Renal pelvis (tissue), 1 donor: ENCODE measurements at regions not wholly inside any gene's neighbourhood (a gene's known extent, or its start where the extent isn't known, plus 50 kb on each side); places are given as distances from the start of the nearest gene placed in this dataset.
"Not testable (repeated sequence)": the region's sequence is repeated elsewhere in the genome, so short reads cannot be mapped to it uniquely, and the experiment has no call there.

Experiments
- DNase-seq: peaks from one replicate; pipeline ENCODE4 v3.0.0-alpha.2; 2013

DNA sequence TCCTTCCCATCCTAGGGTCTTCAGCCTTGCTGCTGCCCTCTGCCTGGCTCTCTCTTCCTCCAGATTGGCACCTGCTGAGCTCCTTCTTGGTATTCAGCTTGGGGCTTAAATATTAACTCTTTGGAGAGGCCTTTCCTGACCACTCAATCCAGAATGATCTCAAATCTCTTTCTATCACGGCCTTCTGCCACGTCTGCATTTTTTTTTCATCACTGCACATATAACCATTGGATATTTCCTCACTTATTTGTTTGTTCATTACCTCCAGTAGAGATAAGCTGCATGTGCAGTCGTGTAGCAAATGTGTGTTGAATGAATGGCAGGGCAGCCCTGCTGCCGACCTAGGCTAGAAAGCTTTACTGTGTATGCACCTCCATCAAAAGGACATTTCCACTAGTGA lies 51.6 kb upstream of the MPP7 start:
- no peak for DNase-seq

DNA sequence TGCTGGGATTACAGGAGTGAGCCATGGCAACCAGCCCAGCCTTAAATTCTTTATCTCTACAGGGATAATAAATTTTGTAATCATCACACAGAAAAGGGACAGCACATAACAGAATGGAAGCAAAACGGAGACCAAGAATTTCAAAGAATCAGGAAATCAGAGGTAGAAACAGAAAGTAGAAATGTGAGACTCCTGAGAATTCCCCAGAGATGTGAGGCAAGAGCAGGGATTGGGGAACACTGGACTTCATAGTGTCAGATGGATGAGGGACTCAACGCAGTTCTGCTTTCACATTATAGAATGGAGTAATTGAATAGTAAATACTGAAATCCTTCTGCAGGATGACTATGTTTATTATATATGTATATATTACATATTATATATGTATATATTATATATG lies 52.5 kb upstream of the MPP7 start:
- no peak for DNase-seq

DNA sequence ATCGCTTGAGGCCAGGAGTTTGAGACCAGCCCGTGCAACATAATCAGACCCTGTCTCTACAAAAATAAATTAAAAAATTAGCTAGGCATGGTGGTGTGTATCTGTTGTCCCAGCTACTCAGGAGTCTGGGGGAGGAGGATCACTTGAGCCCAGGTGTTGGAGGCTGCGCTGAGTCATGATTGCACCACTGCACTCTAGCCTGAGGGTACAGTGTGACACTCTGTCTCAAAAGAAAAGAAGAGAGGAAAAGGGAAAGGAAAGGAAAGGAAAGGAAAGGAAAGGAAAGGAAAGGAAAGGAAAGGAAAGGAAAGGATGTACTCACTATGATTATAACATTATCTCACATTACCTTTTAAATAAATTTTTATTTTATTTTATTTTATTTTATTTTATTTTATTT lies 56.5 kb upstream of the MPP7 start:
- DNase-seq = no peak

DNA sequence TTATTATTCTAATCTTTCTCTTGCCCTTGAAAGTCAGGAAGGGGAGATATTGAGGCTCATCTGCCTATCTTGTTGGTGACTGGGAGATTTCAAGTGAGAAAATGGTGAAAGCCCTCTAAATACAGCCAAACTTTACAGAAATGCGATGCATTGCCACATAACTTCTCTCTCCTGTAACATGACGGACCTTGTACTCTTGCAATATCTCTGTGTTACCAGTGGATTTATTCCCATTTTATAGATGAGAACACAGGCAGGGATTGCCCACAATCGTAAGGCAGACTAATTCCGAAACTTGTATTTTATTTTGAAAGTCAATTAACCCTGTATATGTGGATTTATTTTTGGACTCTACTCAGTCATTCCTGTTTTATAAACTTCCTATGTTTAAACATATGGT lies 57.3 kb upstream of the MPP7 start:
- DNase-seq = no peak

DNA sequence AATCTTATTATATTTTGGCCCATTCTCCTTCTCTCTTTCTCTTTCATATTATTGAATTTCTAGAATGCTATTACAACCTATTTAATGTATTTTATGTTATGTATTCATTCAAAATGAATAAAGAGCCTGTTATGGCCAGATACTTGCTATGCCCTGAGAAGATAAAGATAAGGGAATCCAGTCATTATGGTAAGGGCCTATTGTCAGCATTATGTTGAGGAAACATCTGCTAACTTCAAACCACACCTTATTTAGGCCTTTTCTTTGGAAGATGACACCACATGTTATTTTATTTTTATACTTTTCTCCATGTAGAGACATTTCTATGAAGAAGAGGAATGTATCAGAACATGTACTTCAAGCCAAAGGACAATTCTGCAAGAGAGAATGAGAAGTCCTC lies 60.5 kb upstream of the MPP7 start:
- no peak for DNase-seq

DNA sequence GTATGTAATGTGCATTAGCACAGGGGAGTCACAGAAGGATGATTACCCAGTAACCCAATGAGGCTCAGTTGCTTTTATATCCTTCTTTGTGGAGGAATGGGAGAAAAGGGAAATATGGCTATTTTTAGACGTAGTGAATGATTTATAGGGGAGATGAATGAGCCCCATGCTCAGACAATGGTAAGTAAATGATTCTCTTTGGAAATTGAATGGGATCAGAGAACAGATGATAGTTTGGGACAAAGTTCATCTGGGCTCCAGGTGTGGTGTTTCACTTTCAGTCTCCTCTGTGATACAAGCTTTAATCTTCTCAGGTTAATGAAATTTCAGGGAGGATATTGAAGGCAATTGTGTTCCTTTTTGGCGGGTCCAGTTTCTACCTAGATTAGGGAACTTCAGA lies 63.0 kb upstream of the MPP7 start:
- DNase-seq = no peak

DNA sequence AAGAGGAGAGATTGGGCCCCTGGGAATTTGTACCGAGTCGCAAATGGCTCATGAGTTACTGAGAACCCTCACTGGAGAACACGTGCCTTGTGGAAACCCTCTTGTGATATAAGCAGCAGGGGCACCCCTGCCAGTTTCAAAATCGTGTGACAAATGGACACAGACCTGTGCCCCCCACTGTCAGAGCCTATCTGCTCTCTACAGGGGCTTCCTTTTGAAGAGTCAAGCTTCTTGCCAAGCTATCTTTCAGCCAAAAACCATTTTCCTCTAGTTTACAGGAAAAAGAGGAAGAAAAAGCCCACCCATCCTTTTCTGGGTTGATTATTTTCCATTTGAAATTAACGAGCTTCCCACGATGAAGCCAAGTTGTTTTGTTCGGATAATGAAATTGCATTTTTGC lies 64.1 kb upstream of the MPP7 start:
- no peak for DNase-seq

DNA sequence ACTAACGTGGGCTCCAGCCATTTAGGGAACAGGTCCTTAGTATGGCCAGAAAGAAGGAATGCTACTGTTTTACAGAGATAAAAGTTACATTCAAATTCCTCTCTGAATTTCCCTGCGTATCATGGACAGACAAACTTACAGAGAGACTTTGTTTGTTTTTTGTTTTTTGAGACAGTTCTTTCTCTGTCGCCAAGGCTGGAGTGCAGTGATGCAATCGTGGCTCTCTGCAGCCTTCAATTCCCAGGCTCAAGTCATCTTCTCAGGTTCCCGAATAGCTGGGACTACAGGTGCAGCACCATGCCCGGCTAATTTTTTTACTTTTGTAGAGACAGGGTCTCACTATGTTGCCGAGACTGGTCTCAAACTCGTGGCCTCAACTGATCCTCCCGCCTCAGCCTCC lies 64.5 kb upstream of the MPP7 start:
- no peak for DNase-seq

DNA sequence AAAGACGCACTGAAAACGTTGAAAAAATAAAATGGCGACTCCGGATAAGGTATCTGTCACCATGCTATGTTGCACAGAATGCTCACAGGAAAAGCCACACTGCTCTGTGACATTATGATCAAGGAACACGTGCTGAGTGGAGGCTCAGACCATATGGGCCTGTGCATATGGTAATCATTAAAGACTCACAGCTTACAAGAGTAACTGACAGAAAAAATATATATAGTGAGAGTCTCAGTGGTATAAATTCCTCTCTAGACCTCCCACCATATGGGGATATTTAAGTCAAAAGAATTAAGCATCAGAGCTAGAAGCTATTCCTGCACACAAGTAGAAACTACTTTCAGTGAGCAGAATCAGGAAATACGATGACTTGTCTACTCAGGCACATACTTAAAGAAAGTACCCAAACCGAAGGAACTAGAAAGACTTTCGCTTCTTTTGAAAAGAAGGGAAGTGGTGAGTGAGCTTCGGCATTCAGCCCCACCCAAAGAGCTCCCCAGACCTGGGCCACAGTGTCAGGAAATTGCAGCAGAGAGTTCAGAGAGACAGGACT lies 65.1 kb upstream of the MPP7 start:
- DNase-seq = no peak

DNA sequence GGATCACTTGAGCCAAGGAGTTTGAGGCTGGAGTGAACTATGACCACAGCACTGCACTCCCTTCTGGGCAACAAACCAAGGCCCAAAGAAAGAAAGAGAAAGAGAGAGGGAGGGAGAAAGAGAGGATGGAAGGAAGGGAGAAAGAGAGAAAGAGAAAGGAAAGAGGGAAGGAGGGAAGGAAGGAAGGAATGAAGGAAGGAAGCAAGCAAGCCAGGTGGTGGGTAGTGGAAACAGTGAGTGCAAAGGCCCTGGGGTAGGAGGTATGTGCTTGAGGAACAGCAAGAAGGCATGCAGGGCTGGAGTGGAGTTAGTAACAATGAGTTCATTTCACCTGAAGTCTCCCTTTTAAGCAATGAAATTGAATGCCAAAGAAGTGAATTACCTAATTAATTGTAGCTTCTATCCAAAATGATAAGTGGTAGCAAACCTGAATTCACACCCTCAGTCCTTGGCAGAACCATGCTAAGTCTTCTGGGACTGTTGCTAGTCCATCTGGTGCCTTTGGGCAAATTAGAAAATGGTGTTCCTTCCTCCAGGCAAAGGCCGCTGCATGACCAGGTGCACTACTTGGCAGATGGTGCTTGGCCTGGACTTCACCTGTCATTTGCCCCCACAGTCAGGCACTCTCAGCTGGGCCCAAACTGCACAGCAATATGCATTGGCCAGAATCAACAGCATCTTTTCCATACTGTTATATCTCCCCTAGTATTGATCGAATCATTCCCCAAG lies 67.4 kb upstream of the MPP7 start:
- DNase-seq = no peak

DNA sequence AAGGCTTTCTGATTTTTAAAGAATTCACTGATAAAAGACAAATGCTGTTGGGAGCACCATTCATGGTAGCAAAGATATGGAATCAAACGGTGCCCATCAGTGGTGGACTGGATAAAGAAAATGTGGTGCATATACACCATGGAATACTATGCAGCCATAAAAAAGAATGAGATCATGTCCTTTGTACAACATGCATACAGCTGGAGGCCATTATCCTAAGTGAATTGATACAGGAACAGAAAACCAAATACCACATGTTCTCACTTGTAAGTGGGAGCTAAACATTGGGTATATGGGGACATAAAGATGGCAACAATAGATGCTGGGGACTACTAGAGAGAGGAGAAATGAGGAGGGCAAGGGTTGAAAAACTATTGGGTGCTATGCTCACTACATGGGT lies 68.8 kb upstream of the MPP7 start:
- DNase-seq = not testable (repeated sequence)

DNA sequence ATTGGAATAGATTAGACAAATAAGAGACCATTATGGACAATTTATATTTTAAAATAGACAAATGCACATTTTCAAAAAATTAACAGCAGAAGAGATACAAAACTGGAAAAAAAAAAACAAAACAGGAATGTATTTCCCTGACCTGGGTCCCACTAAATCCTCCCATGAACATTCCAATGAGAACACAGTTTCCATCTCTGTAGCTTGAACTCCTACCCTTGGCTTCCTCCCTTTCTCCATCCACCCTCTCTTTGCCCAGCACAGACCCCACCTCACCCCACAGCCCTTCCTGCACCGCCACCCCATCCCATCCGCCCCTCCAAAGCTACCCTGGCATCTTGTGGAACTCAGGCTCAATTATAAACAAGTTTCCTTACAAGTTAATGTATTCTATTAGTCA lies 71.2 kb upstream of the MPP7 start:
- no peak for DNase-seq

DNA sequence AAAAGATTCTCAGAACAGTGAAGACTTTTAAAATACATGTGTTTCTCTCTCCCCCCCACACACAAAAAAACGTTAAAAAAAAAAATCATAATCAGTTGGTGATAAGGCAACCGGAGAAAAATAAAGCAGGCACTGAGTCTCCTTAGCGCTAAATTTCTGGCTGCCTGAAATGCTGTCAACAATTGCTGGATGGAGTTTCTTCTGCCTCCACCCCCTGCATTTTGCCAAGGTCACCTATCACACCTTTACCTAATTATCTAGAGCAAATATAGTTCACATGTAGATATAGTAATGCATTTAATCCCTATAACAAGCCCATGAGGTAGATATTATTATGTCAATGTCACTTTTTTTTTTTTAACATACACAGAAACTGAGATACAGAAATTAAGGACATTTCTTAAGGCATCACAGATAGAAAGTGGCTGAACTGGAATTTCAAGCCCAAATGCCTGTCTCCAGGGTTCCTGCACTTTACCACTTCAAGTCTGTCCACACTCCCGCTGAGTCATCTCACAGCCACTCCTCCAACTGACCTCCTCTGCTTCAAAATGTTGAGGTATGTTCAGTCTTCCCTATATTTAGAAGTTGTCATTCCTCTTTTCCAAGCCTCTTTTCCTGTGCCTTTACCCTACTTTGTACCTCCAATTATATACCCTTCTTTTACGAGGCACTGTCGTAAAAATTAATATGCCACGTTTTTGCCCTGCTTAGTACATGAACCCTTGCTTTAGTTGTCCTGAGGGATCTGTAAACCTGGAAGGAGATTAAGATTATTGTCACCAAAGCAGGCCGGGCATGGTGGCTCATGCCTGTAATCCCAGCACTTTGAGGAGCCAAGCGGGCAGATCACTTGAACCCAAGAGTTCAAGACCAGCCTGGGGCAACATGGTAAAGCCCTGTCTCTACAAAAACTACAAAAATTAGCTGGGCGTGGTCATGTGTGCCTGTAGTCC lies 72.8 kb upstream of the MPP7 start:
- no peak for DNase-seq

DNA sequence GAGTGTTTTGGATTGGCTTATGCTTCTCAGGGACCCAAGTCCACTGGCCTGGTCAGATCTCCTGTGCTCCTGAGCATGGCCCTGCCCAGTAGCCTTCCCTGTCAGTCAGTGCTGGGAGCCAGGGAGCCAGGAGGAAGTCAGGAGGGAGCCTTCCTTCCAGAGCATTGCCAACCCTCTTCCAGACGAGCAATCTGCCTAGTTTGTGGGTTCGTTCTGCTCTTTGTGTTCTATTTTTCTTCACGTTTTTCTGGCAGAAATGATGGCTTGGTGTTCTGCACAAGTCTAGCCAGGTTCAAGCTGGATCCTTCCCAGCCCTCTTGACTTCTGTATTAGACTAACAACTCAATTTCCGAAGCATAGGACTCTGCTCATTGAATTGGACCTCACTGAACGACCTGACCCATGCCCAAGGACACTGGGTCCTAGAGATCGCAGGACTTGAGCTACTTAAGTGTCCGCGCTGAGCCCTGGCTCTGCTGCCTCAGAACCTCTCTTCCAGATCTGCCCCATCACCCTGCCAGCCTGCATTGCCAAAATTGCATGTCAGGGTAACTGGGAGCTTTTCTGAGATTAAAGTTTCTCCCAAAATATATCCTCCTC lies 76.2 kb upstream of the MPP7 start:
- DNase-seq = no peak

DNA sequence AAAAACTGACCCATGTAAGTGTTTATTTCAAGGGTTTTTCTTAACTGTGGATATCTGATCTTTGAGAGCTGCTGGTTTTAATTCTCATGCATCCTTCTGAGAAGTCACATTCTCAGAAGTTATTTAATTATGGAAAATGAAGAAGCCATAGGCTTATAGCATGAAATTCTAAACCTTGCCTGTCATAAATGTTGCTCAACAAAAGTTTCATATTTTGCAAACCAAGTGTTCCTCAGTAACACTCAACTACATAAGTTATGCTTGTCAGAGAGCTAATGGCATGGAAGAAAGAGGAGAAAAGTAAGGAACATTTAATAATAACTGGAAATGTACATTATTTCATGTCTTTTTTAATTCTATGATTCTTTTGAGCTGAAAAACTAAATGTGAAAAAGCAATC lies 78.6 kb upstream of the MPP7 start:
- DNase-seq = no peak

DNA sequence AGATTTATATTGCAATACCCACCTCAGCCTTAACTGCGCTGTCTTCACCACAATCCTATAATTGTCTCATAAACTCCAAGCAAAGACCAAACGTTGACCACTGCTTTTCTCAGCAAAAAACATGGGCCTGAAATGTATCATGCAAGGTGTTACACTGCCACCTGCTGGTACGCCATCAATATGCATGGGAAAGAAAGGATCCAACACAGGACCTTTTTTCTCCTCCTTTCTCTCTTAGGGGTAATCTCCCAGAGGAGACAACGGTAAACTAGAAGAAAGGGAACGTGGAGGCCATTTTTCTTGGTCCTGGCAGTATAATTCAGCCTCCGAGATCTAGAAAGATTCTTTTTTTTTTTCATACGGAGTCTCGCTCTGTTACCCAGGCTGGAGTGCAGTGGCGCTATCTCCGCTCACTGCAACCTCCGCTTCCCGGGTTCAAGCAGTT lies 79.1 kb upstream of the MPP7 start:
- peak; percentile 89 for DNase-seq

DNA sequence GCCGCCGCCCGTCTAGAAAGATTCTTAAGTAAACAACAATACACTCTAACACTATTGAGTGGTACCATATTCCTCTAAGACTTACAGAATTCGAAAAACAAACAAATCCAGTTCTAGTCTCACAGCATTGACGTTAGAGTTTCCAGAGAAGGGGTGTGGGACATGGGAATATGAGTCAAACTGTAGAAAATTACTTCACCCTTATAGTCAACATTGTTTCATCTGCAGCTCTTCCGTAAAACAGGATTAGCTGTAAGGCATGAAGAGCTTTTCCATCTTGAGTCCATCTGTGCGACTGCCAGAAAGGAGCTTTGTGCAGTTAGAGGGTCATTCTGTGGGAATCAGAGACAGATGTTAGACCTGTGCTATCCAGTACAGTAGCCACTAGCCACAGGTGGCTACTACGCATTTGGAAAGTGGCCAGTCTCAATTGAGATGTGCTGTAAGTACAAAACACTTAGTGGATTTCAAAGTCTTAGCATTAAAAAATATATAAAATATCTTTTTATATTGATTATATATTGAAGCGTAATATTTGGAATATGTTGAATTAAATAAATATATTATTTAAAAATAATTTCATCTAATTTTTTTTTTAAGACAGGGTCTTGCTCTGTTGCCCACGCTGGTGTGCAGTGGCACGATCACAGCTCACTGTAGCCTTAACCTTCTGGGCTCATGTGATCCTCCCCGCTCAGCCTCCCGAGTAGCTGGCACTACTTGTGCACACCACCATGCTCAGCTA lies 79.8 kb upstream of the MPP7 start:
- no peak for DNase-seq

DNA sequence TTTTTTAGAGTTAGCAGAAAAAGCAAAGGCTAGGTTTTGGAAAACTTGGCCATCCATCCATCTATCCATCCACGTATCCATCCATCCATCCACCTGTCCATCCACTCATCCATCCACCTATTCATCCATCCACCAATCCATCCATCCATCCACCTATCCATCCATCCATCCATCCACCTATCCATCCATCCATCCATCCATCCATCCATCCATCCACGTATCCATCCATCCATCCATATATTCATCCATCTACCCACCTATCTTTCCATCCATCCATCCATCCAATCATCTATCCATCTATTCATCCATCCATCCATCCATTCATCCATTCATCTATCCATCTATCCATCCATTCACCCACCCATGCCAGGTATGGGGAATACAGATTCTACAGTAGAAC lies 81.7 kb upstream of the MPP7 start:
- no peak for DNase-seq

DNA sequence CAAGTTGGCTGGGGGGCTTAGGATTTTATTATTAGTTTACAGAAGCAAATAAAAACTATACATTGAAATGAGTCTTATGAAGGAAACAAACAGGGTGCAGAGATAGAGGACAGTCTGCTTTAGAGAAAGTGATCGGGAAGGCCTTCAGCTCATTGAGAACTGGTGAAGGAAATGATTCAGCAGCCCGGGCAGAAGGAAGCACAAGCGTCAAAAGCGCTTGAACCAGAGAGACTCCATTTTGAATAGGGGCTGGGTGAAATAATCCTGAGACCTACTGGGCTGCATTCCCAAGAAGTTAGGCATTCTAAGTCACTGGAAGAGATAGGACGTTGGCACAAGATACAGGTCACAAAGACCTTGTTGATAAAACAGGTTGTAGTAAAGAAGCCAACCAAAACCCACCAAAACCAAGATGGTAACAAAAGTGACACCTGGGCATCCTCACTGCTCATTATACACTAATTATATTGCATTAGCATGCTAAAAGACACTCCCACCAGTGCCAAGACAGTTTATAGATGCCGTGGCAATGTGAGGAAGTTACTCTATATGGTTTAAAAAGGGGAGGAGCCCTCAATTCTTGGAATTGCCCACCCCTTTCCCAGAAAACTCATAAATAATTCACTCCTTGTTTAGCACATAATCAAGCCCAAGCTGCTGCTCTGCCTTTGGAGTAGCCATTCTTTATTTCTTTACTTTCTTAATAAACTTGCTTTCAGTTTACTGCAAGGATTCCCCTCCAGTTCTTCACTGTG lies 83.1 kb upstream of the MPP7 start:
- no peak for DNase-seq

DNA sequence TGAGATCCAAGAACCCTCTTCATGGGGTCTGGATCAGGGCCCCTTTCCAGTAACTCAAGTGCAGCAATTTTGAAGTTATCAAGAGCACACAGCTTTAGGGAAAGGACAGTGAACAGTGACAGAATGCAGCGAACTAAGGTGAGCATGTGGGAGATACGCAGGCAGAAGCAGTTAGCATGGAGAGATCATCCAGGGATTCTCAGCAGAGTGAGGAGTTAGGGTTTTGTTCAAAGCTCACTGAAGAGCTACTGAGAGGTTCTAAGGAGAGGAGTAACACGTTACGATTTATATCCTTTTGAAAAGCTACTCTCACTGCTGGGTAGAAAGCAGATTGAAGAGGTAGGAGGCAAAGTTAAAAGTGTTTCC lies 83.6 kb upstream of the MPP7 start:
- no peak for DNase-seq

DNA sequence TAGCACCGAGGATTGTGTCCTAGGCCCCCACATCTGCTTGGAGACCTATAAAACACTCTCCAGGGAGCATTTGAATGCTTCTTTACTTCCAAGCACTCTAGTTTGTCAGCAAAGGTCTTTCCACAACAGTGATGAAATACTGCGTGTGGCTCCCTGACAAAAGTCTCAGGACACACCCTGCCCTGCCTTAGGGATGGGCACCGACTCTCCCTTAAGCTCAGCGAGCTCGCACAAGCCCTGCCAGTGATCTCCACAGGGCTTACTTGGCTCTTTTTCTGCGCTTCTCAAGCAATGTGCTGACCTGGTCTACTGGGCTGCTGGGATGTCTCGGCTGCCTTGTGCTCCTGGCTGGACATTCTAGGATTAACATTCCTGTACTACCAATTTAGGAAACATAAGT lies 84.3 kb upstream of the MPP7 start:
- DNase-seq = no peak
